Vagina (tissue), 2 donors: ENCODE measurements at regions not wholly inside any gene's neighbourhood (a gene's known extent, or its start where the extent isn't known, plus 50 kb on each side); places are given as distances from the start of the nearest gene placed in this dataset.

Experiments
- POLR2A ChIP-seq, 2 donors: fragments of 450-650 bp; IDR thresholded peaks; one replicate each; pipeline ENCODE4 v1.6.1; 2017; ENCODE audit warnings: antibody characterized with exemption in 2 of 2, mild to moderate bottlenecking in 2 of 2, moderate library complexity in 2 of 2
- TF ChIP-seq, protein P1 (sequence below), 3 experiments: fragments of 450-650 bp in 2 of 3; fragments of 200-600 bp in 1 of 3; sonication (generic) in 1 of 3; IDR thresholded peaks; one replicate each; pipeline ENCODE4 v1.5.1; 2017 to 2019; ENCODE audit warnings: antibody characterized with exemption in 3 of 3, mild to moderate bottlenecking in 2 of 3, moderate library complexity in 2 of 3

DNA sequence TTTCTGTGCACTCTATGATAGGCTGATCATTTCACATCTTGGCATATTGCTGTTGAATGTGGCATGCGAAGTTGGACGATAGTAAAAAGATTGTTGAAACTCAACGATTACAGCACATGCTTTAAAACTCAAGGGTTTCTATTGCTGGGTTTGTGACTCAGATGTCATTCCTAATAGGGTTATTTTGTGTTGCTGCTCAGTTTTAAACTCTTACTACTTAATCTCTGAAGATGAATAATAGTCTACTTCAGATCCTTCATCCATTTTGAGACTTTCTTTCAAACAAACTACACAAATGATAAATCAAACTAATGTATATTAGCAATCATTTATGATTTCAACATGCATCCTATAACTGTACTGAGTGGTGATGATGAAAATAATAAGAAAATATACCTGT is 71.3 kb upstream of the MBNL1 start:
- TF ChIP-seq, protein P1, sequence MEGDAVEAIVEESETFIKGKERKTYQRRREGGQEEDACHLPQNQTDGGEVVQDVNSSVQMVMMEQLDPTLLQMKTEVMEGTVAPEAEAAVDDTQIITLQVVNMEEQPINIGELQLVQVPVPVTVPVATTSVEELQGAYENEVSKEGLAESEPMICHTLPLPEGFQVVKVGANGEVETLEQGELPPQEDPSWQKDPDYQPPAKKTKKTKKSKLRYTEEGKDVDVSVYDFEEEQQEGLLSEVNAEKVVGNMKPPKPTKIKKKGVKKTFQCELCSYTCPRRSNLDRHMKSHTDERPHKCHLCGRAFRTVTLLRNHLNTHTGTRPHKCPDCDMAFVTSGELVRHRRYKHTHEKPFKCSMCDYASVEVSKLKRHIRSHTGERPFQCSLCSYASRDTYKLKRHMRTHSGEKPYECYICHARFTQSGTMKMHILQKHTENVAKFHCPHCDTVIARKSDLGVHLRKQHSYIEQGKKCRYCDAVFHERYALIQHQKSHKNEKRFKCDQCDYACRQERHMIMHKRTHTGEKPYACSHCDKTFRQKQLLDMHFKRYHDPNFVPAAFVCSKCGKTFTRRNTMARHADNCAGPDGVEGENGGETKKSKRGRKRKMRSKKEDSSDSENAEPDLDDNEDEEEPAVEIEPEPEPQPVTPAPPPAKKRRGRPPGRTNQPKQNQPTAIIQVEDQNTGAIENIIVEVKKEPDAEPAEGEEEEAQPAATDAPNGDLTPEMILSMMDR (IDR thresholded peaks at IDR 0.05): no peak
- TF ChIP-seq POLR2A (IDR thresholded peaks at IDR 0.05): no peak
